Activated naive CD4-positive, alpha-beta T cell treated with anti-CD3 and anti-CD28 coated beads, Interleukin-2, amount 50 U/mL, for 24 hours (primary cell): ENCODE measurements at regions not wholly inside any gene's neighbourhood (a gene's known extent, or its start where the extent isn't known, plus 50 kb on each side); places are given as distances from the start of the nearest gene placed in this dataset.

ENCODE experiments used
- H3K27ac Mint-ChIP-seq: one replicate; pipeline ENCODE4 v1.8.0; 2021; ENCODE audit warnings: mild to moderate bottlenecking, mixed read lengths
- H3K27me3 Mint-ChIP-seq: one replicate; pipeline ENCODE4 v1.8.0; 2021; ENCODE audit warnings: mixed read lengths
- H3K36me3 Mint-ChIP-seq: one replicate; pipeline ENCODE4 v1.8.0; 2021; ENCODE audit warnings: mixed read lengths
- H3K4me1 Mint-ChIP-seq: one replicate; pipeline ENCODE4 v1.8.0; 2021; ENCODE audit warnings: mixed read lengths
- H3K4me3 Mint-ChIP-seq: one replicate; pipeline ENCODE4 v1.8.0; 2021; ENCODE audit warnings: mild to moderate bottlenecking, mixed read lengths
- H3K9me3 Mint-ChIP-seq: one replicate; pipeline ENCODE4 v1.8.0; 2021; ENCODE audit warnings: mixed read lengths

DNA sequence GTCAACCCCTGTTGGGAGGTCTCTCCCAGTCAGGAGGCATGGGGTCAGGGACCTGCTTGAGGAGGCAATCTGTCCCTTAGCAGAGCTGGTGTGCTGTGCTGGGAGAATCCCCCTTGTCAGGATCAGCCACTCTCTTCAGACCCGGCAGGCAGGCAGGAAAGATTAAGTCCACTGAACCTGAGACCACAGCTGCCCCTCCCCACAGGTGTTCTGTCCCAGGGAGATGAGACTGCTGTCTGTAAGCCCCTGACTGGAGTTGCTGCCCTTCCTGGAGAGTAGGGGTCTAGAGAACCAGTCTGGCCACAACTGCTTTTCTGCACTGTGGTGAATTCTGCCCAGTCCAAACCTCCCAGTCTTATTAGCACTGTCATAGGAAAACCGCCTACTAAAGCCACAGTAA is 677.8 kb upstream of the POU3F2 start:
- no peaks in the 10 kb centered on the region for H3K36me3 Mint-ChIP-seq
- no peaks in the 10 kb centered on the region for H3K27me3 Mint-ChIP-seq
- H3K4me1 Mint-ChIP-seq = no peaks in the 10 kb centered on the region

DNA sequence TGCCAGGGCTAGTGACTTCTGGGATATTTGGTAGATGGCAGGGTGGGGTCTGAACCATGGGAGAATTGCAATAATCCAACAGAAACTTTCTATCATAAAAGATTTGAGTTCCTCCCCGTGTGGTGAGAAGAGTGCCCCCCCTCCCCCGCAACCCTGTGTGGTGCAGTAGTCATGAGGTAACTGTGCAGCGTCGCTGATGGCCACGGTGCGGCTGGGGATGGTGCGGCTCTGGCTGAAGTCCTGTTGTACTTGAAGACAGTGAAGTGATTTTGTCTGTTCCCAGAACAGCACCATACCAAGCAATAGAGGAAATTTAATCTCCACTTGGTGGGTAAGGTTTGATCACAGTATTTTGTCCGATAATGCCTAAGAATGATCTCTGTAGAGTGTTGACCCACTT is 654.8 kb upstream of the POU3F2 start:
- Mint-ChIP-seq H3K9me3 (peaks cover 5% of the 10 kb centered on the region), H3K36me3 (no peaks in the 10 kb centered on the region), H3K27ac (no peak overlapping the region), H3K27me3 (no peaks in the 10 kb centered on the region), H3K4me1 (no peaks in the 10 kb centered on the region), H3K4me3 (no peak overlapping the region)

More for the DNA sequence above, 677.8 kb upstream of the POU3F2 start:
- no peak overlapping the region for H3K27ac Mint-ChIP-seq
- H3K4me3 Mint-ChIP-seq = no peak overlapping the region
- peaks cover 13% of the 10 kb centered on the region for H3K9me3 Mint-ChIP-seq

DNA sequence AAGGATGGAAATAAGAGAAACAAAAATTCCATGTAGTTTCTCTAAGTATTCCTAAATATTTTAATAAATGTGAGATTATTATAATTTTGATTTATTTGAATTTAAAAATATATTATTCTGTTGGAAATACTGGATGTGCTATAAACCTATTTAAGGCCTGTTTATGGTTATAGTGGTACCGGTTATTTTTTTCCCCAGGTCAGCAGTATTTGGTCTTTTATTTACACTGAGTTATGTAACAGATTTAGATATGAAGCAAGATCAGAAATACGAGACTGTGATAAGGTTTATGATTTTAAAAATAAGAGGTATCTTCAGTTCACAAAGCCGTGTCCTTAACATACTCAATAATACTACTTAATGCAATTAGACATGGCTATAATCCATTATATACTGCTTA is 634.3 kb upstream of the POU3F2 start:
- Mint-ChIP-seq H3K36me3 (no peaks in the 10 kb centered on the region), H3K4me1 (no peaks in the 10 kb centered on the region), H3K4me3 (no peak overlapping the region), H3K27me3 (no peaks in the 10 kb centered on the region), H3K27ac (no peak overlapping the region), H3K9me3 (peaks cover 5% of the 10 kb centered on the region)

- no peaks in the 10 kb centered on the region for H3K36me3 Mint-ChIP-seq
- no peak overlapping the region for H3K4me3 Mint-ChIP-seq
- no peak overlapping the region for H3K27ac Mint-ChIP-seq
- no peaks in the 10 kb centered on the region for H3K4me1 Mint-ChIP-seq
- no peaks in the 10 kb centered on the region for H3K27me3 Mint-ChIP-seq
- peaks cover 5% of the 10 kb centered on the region for H3K9me3 Mint-ChIP-seq
Measured at GRCh38 chr6:98203170-98203806, 631.1 kb upstream of the POU3F2 start.

DNA sequence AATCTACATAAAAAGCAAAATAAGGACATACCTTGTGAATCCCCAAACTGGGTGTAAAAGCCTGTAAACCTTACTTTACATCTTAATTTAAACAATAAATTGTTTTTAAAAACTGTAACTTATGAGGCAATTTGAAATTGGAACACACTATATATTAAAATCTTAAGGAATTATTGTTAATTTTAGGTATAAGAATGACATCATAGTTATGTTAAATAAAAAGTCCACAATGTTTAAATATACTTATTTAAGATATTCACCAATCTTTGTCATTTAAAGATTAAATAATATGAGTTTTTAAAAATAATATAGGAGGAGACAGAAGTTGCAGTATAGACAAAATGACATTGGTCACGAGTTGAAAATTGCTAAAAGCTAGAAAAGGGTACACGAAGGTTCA is 621.9 kb upstream of the POU3F2 start:
- Mint-ChIP-seq H3K9me3 (no peaks in the 10 kb centered on the region), H3K4me3 (no peak overlapping the region), H3K4me1 (no peaks in the 10 kb centered on the region), H3K36me3 (no peaks in the 10 kb centered on the region), H3K27ac (no peak overlapping the region), H3K27me3 (no peaks in the 10 kb centered on the region)

DNA sequence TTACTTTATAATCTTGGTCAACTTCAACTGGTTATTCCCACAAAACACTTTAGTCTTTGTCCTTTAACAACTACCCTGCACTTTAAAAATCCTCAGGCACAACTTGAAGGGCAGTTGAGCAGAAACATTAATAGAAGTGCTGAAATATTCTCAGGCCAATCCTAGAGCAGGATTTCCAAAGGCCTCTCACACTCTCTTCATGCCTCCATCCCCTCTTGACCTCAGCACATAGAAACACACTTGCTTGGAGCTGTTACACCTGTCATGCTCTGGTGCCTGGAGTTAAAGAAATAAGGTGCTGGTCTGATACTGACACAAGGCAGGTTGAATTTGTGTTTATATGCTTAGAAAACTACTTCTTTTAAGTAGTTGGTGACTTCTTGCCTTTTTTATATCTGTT is 618.8 kb upstream of the POU3F2 start:
- H3K36me3 Mint-ChIP-seq = no peaks in the 10 kb centered on the region
- no peak overlapping the region for H3K4me3 Mint-ChIP-seq
- no peaks in the 10 kb centered on the region for H3K4me1 Mint-ChIP-seq
- H3K9me3 Mint-ChIP-seq = peaks cover 1% of the 10 kb centered on the region
- H3K27me3 Mint-ChIP-seq = no peaks in the 10 kb centered on the region
- no peak overlapping the region for H3K27ac Mint-ChIP-seq

- no peaks in the 10 kb centered on the region for H3K27me3 Mint-ChIP-seq
- H3K4me1 Mint-ChIP-seq = no peaks in the 10 kb centered on the region
- H3K4me3 Mint-ChIP-seq = no peak overlapping the region
- no peak overlapping the region for H3K27ac Mint-ChIP-seq
- no peaks in the 10 kb centered on the region for H3K36me3 Mint-ChIP-seq
- H3K9me3 Mint-ChIP-seq = peaks cover 4% of the 10 kb centered on the region
Measured at GRCh38 chr6:98230250-98230649, 604.1 kb upstream of the POU3F2 start.

- H3K27ac Mint-ChIP-seq = no peak overlapping the region
Measured at GRCh38 chr6:98239057-98239456, 595.3 kb upstream of the POU3F2 start.

DNA sequence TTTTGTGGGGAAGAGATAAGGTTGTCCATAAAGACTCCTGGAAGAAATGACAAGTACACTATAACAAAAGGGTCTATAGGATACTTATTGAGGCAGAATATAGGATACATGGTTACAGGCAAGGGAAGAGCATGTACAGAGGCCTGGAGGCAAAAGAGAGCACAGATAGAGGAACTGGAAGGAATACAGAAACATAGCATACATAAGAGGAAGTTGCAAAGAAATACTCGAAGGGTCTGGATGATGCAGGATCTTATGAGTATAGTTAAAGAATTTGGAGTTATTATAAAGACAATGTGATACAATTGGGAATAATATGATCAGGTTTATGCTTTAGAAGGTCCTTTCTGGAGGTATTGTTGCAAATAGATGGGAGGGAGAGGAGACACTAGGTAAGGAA is 592.7 kb upstream of the POU3F2 start:
- no peaks in the 10 kb centered on the region for H3K27me3 Mint-ChIP-seq
- no peaks in the 10 kb centered on the region for H3K4me1 Mint-ChIP-seq
- no peak overlapping the region for H3K27ac Mint-ChIP-seq
- no peaks in the 10 kb centered on the region for H3K9me3 Mint-ChIP-seq
- H3K36me3 Mint-ChIP-seq = no peaks in the 10 kb centered on the region
- H3K4me3 Mint-ChIP-seq = no peak overlapping the region

More at GRCh38 chr6:98239057-98239456, 595.3 kb upstream of the POU3F2 start:
- Mint-ChIP-seq H3K27me3 (no peaks in the 10 kb centered on the region), H3K9me3 (no peaks in the 10 kb centered on the region), H3K4me1 (no peaks in the 10 kb centered on the region), H3K4me3 (no peak overlapping the region), H3K36me3 (no peaks in the 10 kb centered on the region)

GRCh38 chr6:98254624-98255023 is 579.8 kb upstream of the POU3F2 start:
- Mint-ChIP-seq H3K27me3 (no peaks in the 10 kb centered on the region), H3K27ac (no peak overlapping the region), H3K4me3 (no peak overlapping the region), H3K4me1 (no peaks in the 10 kb centered on the region), H3K36me3 (no peaks in the 10 kb centered on the region), H3K9me3 (no peaks in the 10 kb centered on the region)

GRCh38 chr6:98260382-98260781 is 574.0 kb upstream of the POU3F2 start:
- Mint-ChIP-seq H3K4me3 (no peak overlapping the region), H3K27ac (no peak overlapping the region), H3K36me3 (no peaks in the 10 kb centered on the region), H3K9me3 (no peaks in the 10 kb centered on the region), H3K4me1 (no peaks in the 10 kb centered on the region), H3K27me3 (no peaks in the 10 kb centered on the region)

GRCh38 chr6:98272060-98272459 is 562.3 kb upstream of the POU3F2 start:
- Mint-ChIP-seq H3K27ac (no peak overlapping the region), H3K36me3 (no peaks in the 10 kb centered on the region), H3K4me3 (no peak overlapping the region), H3K27me3 (no peaks in the 10 kb centered on the region), H3K9me3 (peaks cover 6% of the 10 kb centered on the region), H3K4me1 (no peaks in the 10 kb centered on the region)

GRCh38 chr6:98274691-98275090 is 559.7 kb upstream of the POU3F2 start:
- Mint-ChIP-seq H3K4me1 (no peaks in the 10 kb centered on the region), H3K27me3 (no peaks in the 10 kb centered on the region), H3K36me3 (no peaks in the 10 kb centered on the region), H3K4me3 (no peak overlapping the region), H3K27ac (no peak overlapping the region), H3K9me3 (peaks cover 6% of the 10 kb centered on the region)

- Mint-ChIP-seq H3K27me3 (no peaks in the 10 kb centered on the region), H3K36me3 (no peaks in the 10 kb centered on the region), H3K4me3 (no peak overlapping the region), H3K4me1 (no peaks in the 10 kb centered on the region), H3K27ac (no peak overlapping the region), H3K9me3 (no peaks in the 10 kb centered on the region)
Measured at GRCh38 chr6:98280492-98280891, 553.9 kb upstream of the POU3F2 start.

GRCh38 chr6:98286620-98287019 is 547.8 kb upstream of the POU3F2 start:
- H3K4me1 Mint-ChIP-seq = no peaks in the 10 kb centered on the region
- H3K36me3 Mint-ChIP-seq = no peaks in the 10 kb centered on the region
- H3K27me3 Mint-ChIP-seq = no peaks in the 10 kb centered on the region
- H3K4me3 Mint-ChIP-seq = no peak overlapping the region
- no peak overlapping the region for H3K27ac Mint-ChIP-seq
- H3K9me3 Mint-ChIP-seq = peaks cover 6% of the 10 kb centered on the region

- Mint-ChIP-seq H3K9me3 (peaks cover 10% of the 10 kb centered on the region), H3K27ac (no peak overlapping the region), H3K27me3 (no peaks in the 10 kb centered on the region), H3K36me3 (no peaks in the 10 kb centered on the region), H3K4me3 (no peak overlapping the region), H3K4me1 (no peaks in the 10 kb centered on the region)
Measured at GRCh38 chr6:98287876-98288275, 546.5 kb upstream of the POU3F2 start.

DNA sequence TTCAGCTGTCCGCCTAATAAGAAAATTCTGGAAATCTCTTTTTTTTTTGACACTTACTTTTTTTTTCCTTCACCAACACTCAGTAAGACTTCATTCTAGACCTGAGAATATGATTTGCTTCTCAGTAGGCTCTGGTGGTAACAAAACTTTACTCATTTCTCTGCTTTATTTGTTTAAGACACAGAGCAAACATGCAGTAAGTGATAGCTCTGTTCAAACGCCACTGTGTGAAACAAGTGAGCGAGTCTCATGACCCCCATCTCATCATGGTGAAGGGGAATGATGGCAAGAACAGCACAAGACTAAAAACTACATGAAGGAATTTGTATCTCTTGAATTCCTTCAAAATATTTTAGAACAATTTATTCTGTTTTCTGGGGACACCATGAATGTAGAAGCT is 541.6 kb upstream of the POU3F2 start:
- no peaks in the 10 kb centered on the region for H3K4me1 Mint-ChIP-seq
- H3K4me3 Mint-ChIP-seq = no peak overlapping the region
- H3K27me3 Mint-ChIP-seq = peaks cover 1% of the 10 kb centered on the region
- peaks cover 10% of the 10 kb centered on the region for H3K9me3 Mint-ChIP-seq
- no peak overlapping the region for H3K27ac Mint-ChIP-seq
- no peaks in the 10 kb centered on the region for H3K36me3 Mint-ChIP-seq
